ENCODE measurements at regions not wholly inside any gene's neighbourhood (a gene's known extent, or its start where the extent isn't known, plus 50 kb on each side); places are given as distances from the start of the nearest gene placed in this dataset.

GRCh38 chr2:200179151-200179550, 127.3 kb upstream of the SPATS2L start:
- TF ChIP-seq, protein P1, sequence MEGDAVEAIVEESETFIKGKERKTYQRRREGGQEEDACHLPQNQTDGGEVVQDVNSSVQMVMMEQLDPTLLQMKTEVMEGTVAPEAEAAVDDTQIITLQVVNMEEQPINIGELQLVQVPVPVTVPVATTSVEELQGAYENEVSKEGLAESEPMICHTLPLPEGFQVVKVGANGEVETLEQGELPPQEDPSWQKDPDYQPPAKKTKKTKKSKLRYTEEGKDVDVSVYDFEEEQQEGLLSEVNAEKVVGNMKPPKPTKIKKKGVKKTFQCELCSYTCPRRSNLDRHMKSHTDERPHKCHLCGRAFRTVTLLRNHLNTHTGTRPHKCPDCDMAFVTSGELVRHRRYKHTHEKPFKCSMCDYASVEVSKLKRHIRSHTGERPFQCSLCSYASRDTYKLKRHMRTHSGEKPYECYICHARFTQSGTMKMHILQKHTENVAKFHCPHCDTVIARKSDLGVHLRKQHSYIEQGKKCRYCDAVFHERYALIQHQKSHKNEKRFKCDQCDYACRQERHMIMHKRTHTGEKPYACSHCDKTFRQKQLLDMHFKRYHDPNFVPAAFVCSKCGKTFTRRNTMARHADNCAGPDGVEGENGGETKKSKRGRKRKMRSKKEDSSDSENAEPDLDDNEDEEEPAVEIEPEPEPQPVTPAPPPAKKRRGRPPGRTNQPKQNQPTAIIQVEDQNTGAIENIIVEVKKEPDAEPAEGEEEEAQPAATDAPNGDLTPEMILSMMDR (IDR thresholded peaks at IDR 0.05), result no peak
- no peak for TF ChIP-seq EP300 (IDR thresholded peaks at IDR 0.05)
- TF ChIP-seq POLR2A (IDR thresholded peaks at IDR 0.05), result no peak
- Histone ChIP-seq H3K27me3 (no peaks in the 10 kb centered on the region), H3K4me1 (ENCODE audit: insufficient read depth) (peaks cover 14% of the 10 kb centered on the region), H3K27ac (no peak overlapping the region), H3K36me3 (no peaks in the 10 kb centered on the region), H3K4me3 (no peak overlapping the region), H3K9me3 (no peaks in the 10 kb centered on the region)
- intact Hi-C loops (cut with DNase I), result no loop called here
- DNase-seq, result no peak
- WGBS, 3 donors, result 17 to 23% (median 22%) methylated on average over 6 of the region's 6 CpGs

DNA sequence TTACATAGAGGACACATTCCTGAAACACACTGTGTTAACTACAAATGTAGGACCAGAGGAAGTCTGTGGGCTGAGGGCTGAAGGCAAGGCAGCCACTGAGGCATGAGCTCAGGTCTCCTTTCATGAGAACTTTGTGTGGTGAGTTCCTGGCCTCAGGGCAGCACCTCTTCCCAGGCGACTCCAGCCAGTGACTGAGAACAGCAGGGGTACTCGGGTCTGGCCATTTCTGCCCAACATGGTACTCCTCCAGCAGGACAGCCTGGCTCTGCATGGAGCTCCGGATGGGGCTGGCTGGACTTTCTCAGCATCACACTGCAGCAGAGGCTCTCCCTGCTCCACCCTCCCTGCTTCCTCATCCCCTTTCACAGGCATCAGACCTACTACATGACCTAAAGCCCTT, 125.5 kb upstream of the SPATS2L start:
- H3K4me3 ChIP-seq, result no peak overlapping the region
- no peaks in the 10 kb centered on the region for H3K9me3 ChIP-seq
- TF ChIP-seq EP300 (IDR thresholded peaks at IDR 0.05) (no peak), POLR2A (IDR thresholded peaks at IDR 0.05) (no peak)
- TF ChIP-seq, protein P1 (IDR thresholded peaks at IDR 0.05), result no peak
- intact Hi-C loops (cut with DNase I), result no loop called here
- no peaks in the 10 kb centered on the region for H3K36me3 ChIP-seq
- 87% methylated on average over 3 of the region's 3 CpGs for WGBS, 3 donors
- no peaks in the 10 kb centered on the region for H3K27me3 ChIP-seq
- H3K4me1 ChIP-seq (ENCODE audit: insufficient read depth), result peaks cover 17% of the 10 kb centered on the region
- DNase-seq, result no peak
- no peak overlapping the region for H3K27ac ChIP-seq

GRCh38 chr2:200181755-200182154, 124.7 kb upstream of the SPATS2L start:
- intact Hi-C loops (cut with DNase I), result no loop called here
- no peak for TF ChIP-seq EP300 (IDR thresholded peaks at IDR 0.05)
- no peak for DNase-seq
- 89 to 93% (median 93%) methylated on average over 5 of the region's 5 CpGs for WGBS, 3 donors
- H3K4me1 ChIP-seq (ENCODE audit: insufficient read depth), result peaks cover 17% of the 10 kb centered on the region
- H3K4me3 ChIP-seq, result no peak overlapping the region
- H3K36me3 ChIP-seq, result no peaks in the 10 kb centered on the region
- no peaks in the 10 kb centered on the region for H3K27me3 ChIP-seq
- H3K9me3 ChIP-seq, result no peaks in the 10 kb centered on the region
- no peak overlapping the region for H3K27ac ChIP-seq

- DNase-seq, result no peak
- H3K4me1 ChIP-seq (ENCODE audit: insufficient read depth), result peaks cover 5% of the 10 kb centered on the region
- TF ChIP-seq, protein P1 (IDR thresholded peaks at IDR 0.05), result no peak
- TF ChIP-seq EP300 (IDR thresholded peaks at IDR 0.05) (no peak), POLR2A (IDR thresholded peaks at IDR 0.05) (no peak)
- H3K27me3 ChIP-seq, result no peaks in the 10 kb centered on the region
- 22 to 29% (median 27%) methylated on average over 8 of the region's 8 CpGs for WGBS, 3 donors
- intact Hi-C loops (cut with DNase I), result no loop called here
- H3K36me3 ChIP-seq, result no peaks in the 10 kb centered on the region
- H3K27ac ChIP-seq, result no peak overlapping the region
- no peak overlapping the region for H3K4me3 ChIP-seq
- no peaks in the 10 kb centered on the region for H3K9me3 ChIP-seq
Measured at GRCh38 chr2:200184748-200185627, 121.5 kb upstream of the SPATS2L start.

DNA sequence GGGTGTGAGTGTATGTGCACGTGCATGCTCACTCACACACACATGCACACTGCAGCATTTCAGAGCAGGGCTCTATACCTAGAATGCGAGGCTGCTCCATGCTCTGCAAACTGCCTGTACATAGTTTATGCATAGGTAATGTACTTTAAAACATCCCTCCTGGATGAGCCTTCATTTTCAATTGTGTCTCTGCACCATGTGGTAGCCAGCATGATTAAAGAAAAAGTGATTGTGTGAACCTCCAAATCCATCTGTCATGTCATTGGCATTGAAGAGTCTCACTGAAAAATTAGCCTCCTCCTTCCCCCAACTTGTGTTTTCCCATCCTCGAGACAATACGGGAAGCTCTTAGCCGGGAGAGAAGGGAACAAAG, 120.9 kb upstream of the SPATS2L start:
- Histone ChIP-seq H3K9me3 (no peaks in the 10 kb centered on the region), H3K4me1 (ENCODE audit: insufficient read depth) (peaks cover 5% of the 10 kb centered on the region), H3K27ac (no peak overlapping the region), H3K4me3 (no peak overlapping the region), H3K27me3 (no peaks in the 10 kb centered on the region), H3K36me3 (no peaks in the 10 kb centered on the region)
- DNase-seq, result no peak
- TF ChIP-seq EP300 (IDR thresholded peaks at IDR 0.05) (no peak), POLR2A (IDR thresholded peaks at IDR 0.05) (no peak)
- TF ChIP-seq, protein P1 (IDR thresholded peaks at IDR 0.05), result no peak
- WGBS, 3 donors, result 18 to 22% (median 22%) methylated on average over 5 of the region's 5 CpGs
- intact Hi-C loops (cut with DNase I), result no loop called here
